RWPE2 (cell line): ENCODE measurements at regions not wholly inside any gene's neighbourhood (a gene's known extent, or its start where the extent isn't known, plus 50 kb on each side); places are given as distances from the start of the nearest gene placed in this dataset.

Source experiments
- ATAC-seq: fragments of 200-7000 bp; cut with Tn5 transposase; 3 replicates; pipeline ENCODE4 v1.9.1; 2021; ENCODE audit warnings: low read depth
- DNase-seq: peaks from one replicate; pipeline ENCODE4 v3.0.0-alpha.2; 2020; ENCODE audit warnings: low spot score
- H3K27ac ChIP-seq: fragments of 450-650 bp; 2 replicates; pipeline ENCODE4 v1.5.1; 2017; ENCODE audit warnings: mild to moderate bottlenecking; ENCODE audit not compliant: poor library complexity, severe bottlenecking
- H3K27me3 ChIP-seq: fragments of 250-450 bp; sonication (Bioruptor Pico); 2 replicates; pipeline ENCODE4 v1.5.1; 2021; ENCODE audit warnings: mild to moderate bottlenecking, moderate library complexity; ENCODE audit not compliant: insufficient read depth, poor library complexity, severe bottlenecking
- H3K36me3 ChIP-seq: fragments of 250-450 bp; sonication (Bioruptor Pico); 2 replicates; pipeline ENCODE4 v1.5.1; 2020; ENCODE audit warnings: low read depth, mild to moderate bottlenecking, moderate library complexity
- H3K4me1 ChIP-seq: fragments of 250-450 bp; sonication (Bioruptor Pico); 2 replicates; pipeline ENCODE4 v1.5.1; 2021; ENCODE audit warnings: mild to moderate bottlenecking, moderate library complexity; ENCODE audit not compliant: insufficient read depth, poor library complexity, severe bottlenecking
- H3K4me3 ChIP-seq: fragments of 250-450 bp; sonication (Bioruptor Pico); 2 replicates; pipeline ENCODE4 v1.5.1; 2021; ENCODE audit warnings: mild to moderate bottlenecking, moderate library complexity; ENCODE audit not compliant: severe bottlenecking
- H3K9me3 ChIP-seq: fragments of 250-450 bp; sonication (Bioruptor Pico); 2 replicates; pipeline ENCODE4 v1.5.1; 2021; ENCODE audit warnings: mild to moderate bottlenecking, moderate library complexity; ENCODE audit not compliant: severe bottlenecking
- TF ChIP-seq, protein P1 (sequence below): fragments of 450-650 bp; IDR thresholded peaks from one replicate; pipeline ENCODE4 v1.5.1; 2017; ENCODE audit warnings: mild to moderate bottlenecking, moderate library complexity; ENCODE audit not compliant: poor library complexity, severe bottlenecking

DNA sequence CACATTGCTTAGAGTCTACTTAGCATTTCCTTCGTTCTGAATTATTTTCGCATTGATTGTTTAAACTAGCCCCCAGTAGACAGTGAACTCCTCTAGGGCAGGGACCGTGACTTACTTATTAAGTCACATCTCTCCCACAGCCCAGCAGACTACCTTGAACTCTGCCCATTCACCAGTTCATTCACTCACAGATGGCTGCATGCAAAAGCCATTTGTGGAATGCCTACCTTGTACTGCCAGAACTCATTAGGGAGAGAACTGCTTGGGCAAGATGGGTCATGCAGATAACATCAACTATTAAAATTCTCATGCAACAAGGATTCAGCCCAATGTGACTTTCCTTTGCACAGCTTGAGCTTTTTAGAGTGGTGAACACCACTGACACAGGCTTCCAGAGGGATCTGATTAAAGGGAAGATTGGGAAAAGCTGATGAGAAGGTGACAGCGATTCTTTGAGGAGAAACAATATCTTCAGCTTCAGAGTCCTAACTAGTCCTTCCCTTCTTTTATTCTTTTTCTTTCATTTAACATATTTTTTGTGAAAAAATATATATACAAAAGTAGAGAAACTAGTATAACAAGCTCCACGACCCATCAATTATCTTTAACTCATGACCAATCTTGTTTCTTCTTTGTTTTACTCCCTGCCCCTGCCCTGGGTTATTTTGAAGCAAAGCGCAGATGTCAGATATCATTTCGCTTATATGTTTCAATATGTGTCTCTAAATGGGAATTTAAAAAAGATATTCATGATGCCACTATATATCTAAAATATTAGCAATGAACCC is 273.9 kb downstream of the CDC5L start:
- ATAC-seq (peak; percentile 57), DNase-seq (no peak)
- Histone ChIP-seq H3K9me3 (no peaks in the 10 kb centered on the region), H3K27ac (peak overlapping the region; percentile 28), H3K4me3 (no peak overlapping the region), H3K4me1 (peaks cover 22% of the 10 kb centered on the region), H3K36me3 (no peaks in the 10 kb centered on the region), H3K27me3 (no peaks in the 10 kb centered on the region)
- TF ChIP-seq, protein P1, sequence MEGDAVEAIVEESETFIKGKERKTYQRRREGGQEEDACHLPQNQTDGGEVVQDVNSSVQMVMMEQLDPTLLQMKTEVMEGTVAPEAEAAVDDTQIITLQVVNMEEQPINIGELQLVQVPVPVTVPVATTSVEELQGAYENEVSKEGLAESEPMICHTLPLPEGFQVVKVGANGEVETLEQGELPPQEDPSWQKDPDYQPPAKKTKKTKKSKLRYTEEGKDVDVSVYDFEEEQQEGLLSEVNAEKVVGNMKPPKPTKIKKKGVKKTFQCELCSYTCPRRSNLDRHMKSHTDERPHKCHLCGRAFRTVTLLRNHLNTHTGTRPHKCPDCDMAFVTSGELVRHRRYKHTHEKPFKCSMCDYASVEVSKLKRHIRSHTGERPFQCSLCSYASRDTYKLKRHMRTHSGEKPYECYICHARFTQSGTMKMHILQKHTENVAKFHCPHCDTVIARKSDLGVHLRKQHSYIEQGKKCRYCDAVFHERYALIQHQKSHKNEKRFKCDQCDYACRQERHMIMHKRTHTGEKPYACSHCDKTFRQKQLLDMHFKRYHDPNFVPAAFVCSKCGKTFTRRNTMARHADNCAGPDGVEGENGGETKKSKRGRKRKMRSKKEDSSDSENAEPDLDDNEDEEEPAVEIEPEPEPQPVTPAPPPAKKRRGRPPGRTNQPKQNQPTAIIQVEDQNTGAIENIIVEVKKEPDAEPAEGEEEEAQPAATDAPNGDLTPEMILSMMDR, result no peak

DNA sequence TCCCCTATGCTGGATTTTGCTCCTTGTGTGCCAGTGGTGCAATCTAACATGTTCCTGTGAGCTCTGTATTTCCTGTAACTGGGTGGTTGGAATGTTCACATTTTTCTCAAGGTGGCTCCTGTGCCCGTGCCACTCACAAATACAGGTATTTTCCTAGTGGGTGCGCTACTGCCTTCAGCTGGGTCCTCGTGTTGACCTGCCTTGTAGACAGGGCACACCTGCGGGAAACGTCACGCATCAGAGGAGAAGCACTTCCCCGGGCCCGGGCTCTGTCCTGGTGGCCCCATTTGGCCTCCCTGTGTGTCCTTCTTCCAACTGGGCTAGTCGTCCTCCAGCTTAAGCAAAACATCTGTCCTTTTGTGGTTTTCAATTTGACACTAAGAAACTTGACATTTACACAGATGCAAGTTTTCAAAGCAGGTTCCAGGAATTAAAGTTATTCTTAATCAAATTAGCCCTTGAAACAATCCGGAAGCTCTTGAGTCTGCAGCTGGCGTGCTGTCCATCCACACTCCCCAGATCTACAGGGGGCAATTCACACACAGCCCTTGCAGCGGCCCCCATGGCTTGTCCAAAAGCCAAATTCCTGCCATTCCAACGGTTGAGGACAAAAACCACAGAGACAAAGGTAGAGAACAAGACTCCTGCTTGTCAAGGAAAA is 275.1 kb downstream of the CDC5L start:
- Histone ChIP-seq H3K27ac (no peak overlapping the region), H3K9me3 (no peaks in the 10 kb centered on the region), H3K27me3 (no peaks in the 10 kb centered on the region), H3K4me3 (no peak overlapping the region), H3K36me3 (no peaks in the 10 kb centered on the region), H3K4me1 (peaks cover 31% of the 10 kb centered on the region)
- DNase-seq (no peak), ATAC-seq (no peak)
- TF ChIP-seq, protein P1, result no peak

DNA sequence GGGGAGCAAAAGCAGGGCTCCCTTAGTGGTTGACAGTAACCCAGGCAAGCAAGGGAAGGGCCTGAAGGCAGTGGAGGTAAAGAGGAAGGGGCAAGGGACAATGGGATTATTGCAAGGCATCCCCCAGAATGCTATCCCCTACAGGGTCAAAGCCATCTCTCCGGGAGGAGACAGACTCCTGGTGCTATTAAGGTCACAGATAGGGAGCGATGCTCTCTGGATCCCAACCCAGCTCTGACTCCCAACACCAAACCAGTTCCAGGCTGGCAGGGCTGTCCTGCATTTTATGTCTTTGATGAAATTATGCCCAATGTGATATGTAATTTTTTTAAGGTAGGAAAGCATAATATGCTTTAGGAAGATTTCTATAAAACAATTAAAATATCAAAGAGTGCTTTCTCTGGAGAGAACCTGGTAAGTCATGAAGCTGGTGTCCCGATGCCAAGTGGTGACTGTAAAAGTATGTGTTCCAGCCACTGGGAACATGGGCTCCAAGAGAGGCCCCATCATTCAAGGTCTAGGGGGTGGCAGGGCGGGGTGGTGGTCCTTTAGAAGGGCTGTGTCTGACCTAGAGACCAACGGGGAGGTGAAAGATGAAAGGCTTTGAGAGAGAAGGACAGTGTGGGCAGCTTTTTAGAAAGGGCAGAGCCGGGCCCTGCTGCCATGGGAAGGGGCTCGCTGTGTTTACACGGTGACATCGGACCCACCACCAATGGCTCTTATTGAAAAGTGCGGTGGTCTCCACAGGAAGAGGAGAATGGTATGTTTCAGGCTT is 276.5 kb downstream of the CDC5L start:
- no peaks in the 10 kb centered on the region for H3K27me3 ChIP-seq
- H3K9me3 ChIP-seq, result no peaks in the 10 kb centered on the region
- no peak overlapping the region for H3K4me3 ChIP-seq
- no peaks in the 10 kb centered on the region for H3K36me3 ChIP-seq
- DNase-seq, result peak; percentile 7
- no peak overlapping the region for H3K27ac ChIP-seq
- TF ChIP-seq, protein P1, result no peak
- no peak for ATAC-seq
- peaks cover 31% of the 10 kb centered on the region for H3K4me1 ChIP-seq

DNA sequence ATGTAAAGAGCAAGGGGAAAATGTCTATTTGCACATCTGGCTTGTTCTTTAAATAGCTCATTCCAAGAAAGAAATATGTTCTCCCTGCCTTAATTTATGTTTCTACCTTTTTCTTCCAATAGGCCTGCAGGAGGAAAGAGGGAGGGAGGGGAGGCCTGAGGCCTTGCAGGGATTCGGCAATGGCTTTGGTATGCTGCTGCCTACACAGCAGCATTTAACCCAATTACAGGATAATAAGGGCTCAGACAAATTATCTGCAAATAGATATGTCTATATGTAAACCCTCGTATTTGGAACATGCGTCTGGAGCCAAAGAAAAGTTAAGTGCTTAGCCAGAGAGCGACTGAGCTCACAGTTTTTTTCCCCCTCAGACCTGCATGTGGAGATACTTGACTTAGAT is 277.2 kb downstream of the CDC5L start:
- no peaks in the 10 kb centered on the region for H3K9me3 ChIP-seq
- H3K4me1 ChIP-seq, result peaks cover 31% of the 10 kb centered on the region
- ATAC-seq (no peak), DNase-seq (no peak)
- TF ChIP-seq, protein P1, result no peak
- no peak overlapping the region for H3K27ac ChIP-seq
- no peak overlapping the region for H3K4me3 ChIP-seq
- H3K36me3 ChIP-seq, result no peaks in the 10 kb centered on the region
- H3K27me3 ChIP-seq, result no peaks in the 10 kb centered on the region
